WTC11 (cell line): ENCODE measurements at regions not wholly inside any gene's neighbourhood (a gene's known extent, or its start where the extent isn't known, plus 50 kb on each side); places are given as distances from the start of the nearest gene placed in this dataset.
"Not testable (repeated sequence)": the region's sequence is repeated elsewhere in the genome, so short reads cannot be mapped to it uniquely, and the experiment has no call there.

ENCODE experiments used
- ATAC-seq: fragments of 200-7000 bp; cut with Tn5 transposase; 2 replicates; pipeline ENCODE4 v1.10.0; 2021; ENCODE audit warnings: mild to moderate bottlenecking, moderate library complexity
- CTCF ChIA-PET: fragments of 300-600 bp; sonication (Branson Sonifier 250); formaldehyde crosslinking; loops from one replicate; lab custom pipeline; 2021; ENCODE audit warnings: antibody characterized with exemption; lab: Charles Lee
- POLR2A ChIA-PET: fragments of 350-600 bp; sonication (Branson Sonifier 250); formaldehyde crosslinking; loops from one replicate; lab custom pipeline; 2021; ENCODE audit warnings: antibody characterized with exemption; lab: Charles Lee
- DNase-seq: peaks from one replicate; pipeline ENCODE4 v3.0.0; 2021; ENCODE audit warnings: low spot score
- H3K27ac Mint-ChIP-seq: 2 replicates; pipeline ENCODE4 v1.8.0; 2021; ENCODE audit warnings: mixed read lengths
- H3K27me3 Mint-ChIP-seq: 2 replicates; pipeline ENCODE4 v1.8.0; 2021; ENCODE audit warnings: low read depth, mild to moderate bottlenecking, moderate library complexity, mixed read lengths
- H3K36me3 Mint-ChIP-seq: 2 replicates; pipeline ENCODE4 v1.8.0; 2021; ENCODE audit warnings: mixed read lengths
- H3K4me1 Mint-ChIP-seq: 2 replicates; pipeline ENCODE4 v1.8.0; 2022; ENCODE audit warnings: mixed read lengths
- H3K4me3 Mint-ChIP-seq: 2 replicates; pipeline ENCODE4 v1.8.0; 2021; ENCODE audit warnings: mild to moderate bottlenecking, moderate library complexity, mixed read lengths
- H3K9me3 Mint-ChIP-seq: 2 replicates; pipeline ENCODE4 v1.8.0; 2021; ENCODE audit warnings: mixed read lengths
- E2F5 ChIP-seq: sonication (generic); formaldehyde crosslinking; IDR thresholded peaks from 2 replicates; pipeline ENCODE4 v1.8.1; 2022; ENCODE audit warnings: mild to moderate bottlenecking, moderate library complexity, missing genetic modification reagents
- ESRRA ChIP-seq: sonication (generic); formaldehyde crosslinking; IDR thresholded peaks from 2 replicates; pipeline ENCODE4 v1.8.1; 2022; ENCODE audit warnings: mild to moderate bottlenecking, missing genetic modification reagents, borderline replicate concordance
- JUN ChIP-seq: sonication (generic); formaldehyde crosslinking; IDR thresholded peaks from 2 replicates; pipeline ENCODE4 v1.8.0; 2023; ENCODE audit warnings: mild to moderate bottlenecking, missing genetic modification reagents
- KAT7 ChIP-seq: sonication (generic); formaldehyde crosslinking; IDR thresholded peaks from 2 replicates; pipeline ENCODE4 v1.8.1; 2023; ENCODE audit warnings: missing genetic modification reagents, mild to moderate bottlenecking, borderline replicate concordance
- MXD4 ChIP-seq: fragments of 250-450 bp; sonication (Bioruptor Pico); IDR thresholded peaks from 2 replicates; pipeline ENCODE4 v1.8.0; 2021; ENCODE audit warnings: mild to moderate bottlenecking, moderate library complexity, borderline replicate concordance
- NFYB ChIP-seq: sonication (generic); formaldehyde crosslinking; conservative IDR thresholded peaks from 2 replicates; pipeline ENCODE4 v1.8.0; 2022; ENCODE audit warnings: low read depth, missing genetic modification reagents
- NR2C2 ChIP-seq: sonication (generic); formaldehyde crosslinking; IDR thresholded peaks from 2 replicates; pipeline ENCODE4 v1.8.0; 2022; ENCODE audit warnings: mild to moderate bottlenecking, missing genetic modification reagents
- NR3C1 ChIP-seq: sonication (generic); formaldehyde crosslinking; conservative IDR thresholded peaks from 2 replicates; pipeline ENCODE4 v1.8.1; 2023; ENCODE audit warnings: low read depth, mild to moderate bottlenecking, missing genetic modification reagents
- PREB ChIP-seq: sonication (generic); formaldehyde crosslinking; IDR thresholded peaks from 2 replicates; pipeline ENCODE4 v1.8.1; 2022; ENCODE audit warnings: mild to moderate bottlenecking, missing genetic modification reagents, moderate library complexity, borderline replicate concordance
- SMAD4 ChIP-seq: sonication (generic); formaldehyde crosslinking; IDR thresholded peaks from 2 replicates; pipeline ENCODE4 v1.8.0; 2022; ENCODE audit warnings: mild to moderate bottlenecking, missing genetic modification reagents
- TEAD1 ChIP-seq: sonication (generic); formaldehyde crosslinking; IDR thresholded peaks from 2 replicates; pipeline ENCODE4 v1.8.0; 2022; ENCODE audit warnings: mild to moderate bottlenecking, missing genetic modification reagents
- TP53 ChIP-seq: sonication (generic); formaldehyde crosslinking; IDR thresholded peaks from 2 replicates; pipeline ENCODE4 v1.8.1; 2023; ENCODE audit warnings: mild to moderate bottlenecking, missing genetic modification reagents
- ZBTB21 ChIP-seq: sonication (generic); formaldehyde crosslinking; IDR thresholded peaks from 2 replicates; pipeline ENCODE4 v1.8.1; 2023; ENCODE audit warnings: mild to moderate bottlenecking, missing genetic modification reagents, borderline replicate concordance
- ZNF138 ChIP-seq: sonication (generic); formaldehyde crosslinking; conservative IDR thresholded peaks from 2 replicates; pipeline ENCODE4 v1.8.1; 2022; ENCODE audit warnings: mild to moderate bottlenecking, moderate library complexity, missing genetic modification reagents
- ZNF232 ChIP-seq: sonication (generic); formaldehyde crosslinking; IDR thresholded peaks from 2 replicates; pipeline ENCODE4 v1.8.0; 2022; ENCODE audit warnings: mild to moderate bottlenecking, missing genetic modification reagents
- ZNF281 ChIP-seq: sonication (generic); formaldehyde crosslinking; IDR thresholded peaks from 2 replicates; pipeline ENCODE4 v1.8.0; 2023; ENCODE audit warnings: mild to moderate bottlenecking, missing genetic modification reagents
- TF ChIP-seq, protein P1 (sequence below): sonication (generic); formaldehyde crosslinking; conservative IDR thresholded peaks from 2 replicates; pipeline ENCODE4 v1.8.1; 2022; ENCODE audit warnings: mild to moderate bottlenecking, missing genetic modification reagents
- TF ChIP-seq, protein P2 (sequence below): sonication (generic); formaldehyde crosslinking; IDR thresholded peaks from 2 replicates; pipeline ENCODE4 v1.8.0; 2022; ENCODE audit warnings: mild to moderate bottlenecking, missing genetic modification reagents

- TF ChIP-seq TP53 (CRISPR knock-in tag), result no peak
- TF ChIP-seq PREB (CRISPR knock-in tag), result no peak
- TF ChIP-seq, protein P1, sequence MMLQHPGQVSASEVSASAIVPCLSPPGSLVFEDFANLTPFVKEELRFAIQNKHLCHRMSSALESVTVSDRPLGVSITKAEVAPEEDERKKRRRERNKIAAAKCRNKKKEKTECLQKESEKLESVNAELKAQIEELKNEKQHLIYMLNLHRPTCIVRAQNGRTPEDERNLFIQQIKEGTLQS, result no peak
- TF ChIP-seq KAT7 (CRISPR knock-in tag), result no peak
- TF ChIP-seq ESRRA (CRISPR knock-in tag), result no peak
- TF ChIP-seq SMAD4 (CRISPR knock-in tag), result no peak
- TF ChIP-seq NR3C1 (CRISPR knock-in tag), result no peak
- TF ChIP-seq NR2C2 (CRISPR knock-in tag), result no peak
- no peak for TF ChIP-seq ZNF281 (CRISPR knock-in tag)
- no peak for TF ChIP-seq NFYB (CRISPR knock-in tag)
- TF ChIP-seq ZNF232 (CRISPR knock-in tag), result no peak
- TF ChIP-seq ZNF138 (CRISPR knock-in tag), result no peak
- no peak for TF ChIP-seq TEAD1
- TF ChIP-seq JUN (CRISPR knock-in tag), result no peak
- no peak for TF ChIP-seq ZBTB21 (CRISPR knock-in tag)
- TF ChIP-seq MXD4 (CRISPR knock-in tag), result no peak
- TF ChIP-seq E2F5, result no peak
- TF ChIP-seq, protein P2, sequence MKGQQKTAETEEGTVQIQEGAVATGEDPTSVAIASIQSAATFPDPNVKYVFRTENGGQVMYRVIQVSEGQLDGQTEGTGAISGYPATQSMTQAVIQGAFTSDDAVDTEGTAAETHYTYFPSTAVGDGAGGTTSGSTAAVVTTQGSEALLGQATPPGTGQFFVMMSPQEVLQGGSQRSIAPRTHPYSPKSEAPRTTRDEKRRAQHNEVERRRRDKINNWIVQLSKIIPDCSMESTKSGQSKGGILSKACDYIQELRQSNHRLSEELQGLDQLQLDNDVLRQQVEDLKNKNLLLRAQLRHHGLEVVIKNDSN (CRISPR knock-in tag), result no peak
- Mint-ChIP-seq H3K27ac (no peak overlapping the region), H3K36me3 (no peaks in the 10 kb centered on the region), H3K4me3 (no peak overlapping the region), H3K27me3 (peaks cover 41% of the 10 kb centered on the region), H3K4me1 (peaks cover 10% of the 10 kb centered on the region), H3K9me3 (no peaks in the 10 kb centered on the region)
- CTCF ChIA-PET, result no interaction called here
- ATAC-seq, result no peak
- POLR2A ChIA-PET, result no interaction called here
- DNase-seq, result no peak
These were observed 127.1 kb upstream of the ZNF184 start for GRCh38 chr6:27599859-27600532.

- peaks cover 12% of the 10 kb centered on the region for H3K4me1 Mint-ChIP-seq
- DNase-seq, CTCF ChIA-PET, H3K9me3 Mint-ChIP-seq, H3K4me3 Mint-ChIP-seq, H3K27ac Mint-ChIP-seq, H3K36me3 Mint-ChIP-seq, POLR2A ChIA-PET, ATAC-seq: not testable (repeated sequence)
- H3K27me3 Mint-ChIP-seq, result peaks cover 36% of the 10 kb centered on the region
These were observed 124.2 kb upstream of the ZNF184 start for GRCh38 chr6:27597031-27597567.
